ENCODE measurements at regions not wholly inside any gene's neighbourhood (a gene's known extent, or its start where the extent isn't known, plus 50 kb on each side); places are given as distances from the start of the nearest gene placed in this dataset.

- DNase-seq = no peak
These were observed 64.8 kb upstream of the NRSN1 start for GRCh38 chr6:24060982-24061754.

DNA sequence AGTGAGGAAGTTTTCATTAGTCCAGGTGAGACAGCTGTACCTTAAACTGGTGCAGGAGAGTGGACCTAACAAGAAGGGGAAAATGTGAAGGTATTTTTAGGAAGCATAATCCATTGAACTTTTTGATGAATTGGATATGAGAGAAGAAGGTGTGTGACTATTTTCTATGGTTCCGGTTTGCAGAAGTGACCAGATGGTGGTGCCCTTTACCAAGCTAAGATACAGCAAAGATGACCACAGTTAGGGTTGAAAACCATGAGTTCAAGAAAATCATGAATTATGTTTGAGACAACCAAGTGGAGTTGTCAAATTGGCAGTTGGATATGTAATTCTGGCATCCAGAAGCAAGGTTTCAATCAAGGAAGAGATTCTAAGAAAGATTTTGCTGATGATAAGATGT lies 61.9 kb upstream of the NRSN1 start:
- no peak for DNase-seq

GRCh38 chr6:24064832-24065231 lies 61.2 kb upstream of the NRSN1 start:
- no peak for DNase-seq

DNA sequence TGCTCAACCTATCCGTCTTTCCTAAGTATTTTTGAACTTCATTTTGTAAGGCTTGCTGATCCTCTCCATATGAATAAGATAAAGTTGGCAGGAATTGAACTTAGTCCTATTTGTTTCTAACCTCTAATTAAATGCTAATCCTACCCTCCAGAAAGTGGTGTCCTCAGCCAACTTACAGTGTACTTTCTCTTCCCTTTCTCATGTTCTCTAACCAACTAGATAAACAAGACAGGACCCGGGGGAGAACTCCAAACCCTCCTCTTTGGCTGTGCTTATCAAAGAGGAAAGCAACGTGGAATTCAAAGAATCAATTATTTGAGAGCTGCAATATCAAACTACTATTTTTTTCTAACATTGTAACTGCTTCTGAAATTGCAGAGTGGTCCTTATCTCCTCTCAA lies 56.5 kb upstream of the NRSN1 start:
- no peak for DNase-seq

DNA sequence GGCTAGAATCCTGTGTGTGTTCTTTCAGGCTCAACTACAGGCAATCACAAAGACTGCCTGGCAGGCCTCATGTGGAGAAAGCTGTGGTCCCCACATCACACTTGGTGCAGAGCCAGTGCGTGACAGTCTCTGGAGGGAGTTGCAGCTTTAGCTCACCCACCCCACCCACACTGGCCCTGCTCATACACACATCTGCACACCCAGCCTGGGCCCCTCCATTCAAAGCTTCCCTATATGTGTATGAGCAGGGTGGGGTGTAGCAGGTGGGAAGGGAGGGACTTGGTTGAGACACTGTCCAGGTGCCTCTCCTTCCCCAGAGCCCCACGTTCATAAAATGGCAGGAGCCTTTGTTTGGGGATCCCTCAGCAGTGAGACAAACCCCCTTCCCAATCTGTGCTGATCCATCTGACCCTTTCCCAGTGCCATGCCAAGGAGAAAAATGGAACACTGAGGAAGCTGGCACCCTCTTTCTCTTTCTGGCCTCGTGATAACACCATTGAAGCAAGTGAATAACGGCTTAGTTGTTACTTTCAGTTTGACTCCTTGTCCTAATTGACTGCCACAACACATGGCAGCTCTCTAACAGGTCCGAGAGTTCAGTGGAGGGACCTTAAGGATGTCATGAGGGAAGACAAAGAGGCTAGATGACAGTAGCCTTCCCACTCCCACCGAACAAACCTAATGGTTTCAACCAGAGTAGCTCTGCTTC lies 53.8 kb upstream of the NRSN1 start:
- no peak for DNase-seq

- no peak for DNase-seq
These were observed 50.0 kb upstream of the NRSN1 start for GRCh38 chr6:24076011-24076410.
